ENCODE measurements at regions not wholly inside any gene's neighbourhood (a gene's known extent, or its start where the extent isn't known, plus 50 kb on each side); places are given as distances from the start of the nearest gene placed in this dataset.

- TF ChIP-seq RXRA (IDR thresholded peaks at IDR 0.05), result no peak
- TF ChIP-seq CTCF (IDR thresholded peaks at IDR 0.05; ENCODE audit: low read depth, low read length, missing input control), result no peak
Observed at GRCh38 chr4:41454423-41454822, 83.5 kb upstream of the LIMCH1 start.
